Central memory CD8-positive, alpha-beta T cell (primary cell): ENCODE measurements at regions not wholly inside any gene's neighbourhood (a gene's known extent, or its start where the extent isn't known, plus 50 kb on each side); places are given as distances from the start of the nearest gene placed in this dataset.

ENCODE experiments used
- ATAC-seq: fragments of 150-1000 bp; cut with Tn5 transposase; replicated peaks from 2 replicates; pipeline ENCODE4 v1.10.0; 2022; ENCODE audit warnings: mild to moderate bottlenecking, moderate FRiP score, moderate number of reproducible peaks; ENCODE audit not compliant: poor library complexity, severe bottlenecking; ENCODE audit errors: extremely low read depth
- DNase-seq, 2 donors: peaks; one replicate each; pipeline ENCODE4 v3.0.0; 2021; ENCODE audit warnings: low spot score in 2 of 2
- H3K27ac Mint-ChIP-seq: one replicate; pipeline ENCODE4 v1.8.0; 2022; ENCODE audit warnings: low read depth, mild to moderate bottlenecking, moderate library complexity, mixed read lengths
- H3K27me3 Mint-ChIP-seq: one replicate; pipeline ENCODE4 v1.8.0; 2022; ENCODE audit warnings: mixed read lengths
- H3K36me3 Mint-ChIP-seq: one replicate; pipeline ENCODE4 v1.8.0; 2022; ENCODE audit warnings: mild to moderate bottlenecking, moderate library complexity, mixed read lengths; ENCODE audit not compliant: insufficient read depth
- H3K4me1 Mint-ChIP-seq: one replicate; pipeline ENCODE4 v1.8.0; 2022; ENCODE audit warnings: mixed read lengths
- H3K4me3 Mint-ChIP-seq: one replicate; pipeline ENCODE4 v1.8.0; 2022; ENCODE audit warnings: mild to moderate bottlenecking, moderate library complexity, mixed read lengths
- H3K9me3 Mint-ChIP-seq: one replicate; pipeline ENCODE4 v1.8.0; 2022; ENCODE audit warnings: mixed read lengths

DNA sequence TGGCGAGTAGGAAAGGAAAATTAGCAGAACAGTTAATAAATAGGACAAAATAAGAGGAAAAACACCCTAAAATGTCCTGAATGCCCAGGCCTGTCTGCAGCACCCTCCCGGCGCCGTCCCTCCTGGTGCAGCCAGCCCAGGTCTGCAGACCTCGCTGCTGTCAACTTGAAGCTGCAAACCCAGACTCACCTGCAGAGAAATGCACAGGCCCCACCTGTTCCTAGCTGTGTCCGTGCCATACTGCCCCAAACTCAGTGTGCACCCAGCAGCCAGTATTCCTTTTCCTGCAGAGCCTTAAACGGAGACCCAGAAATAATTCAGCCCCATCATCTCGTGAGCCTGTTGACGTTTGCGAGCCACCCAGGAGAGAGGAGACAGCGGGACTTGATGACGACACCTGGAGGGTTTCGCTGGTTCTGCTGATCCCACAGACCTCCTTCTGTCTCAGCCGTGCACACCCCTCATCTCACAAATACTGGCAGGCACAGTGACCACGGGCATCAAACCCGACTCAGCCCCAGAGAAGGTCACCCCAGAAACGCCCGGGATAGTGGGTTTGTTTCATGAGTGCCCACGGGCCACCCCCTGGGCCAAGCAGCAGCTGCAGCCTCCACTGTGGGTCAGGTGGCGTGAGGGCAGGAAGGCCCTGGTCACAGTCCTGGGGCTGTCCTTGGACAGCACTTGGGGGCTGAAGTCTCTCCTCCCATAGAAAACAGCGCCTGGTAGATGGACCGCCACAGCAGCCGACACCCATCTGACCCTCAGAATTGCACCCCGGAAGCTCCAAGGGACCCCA, 239.5 kb upstream of the SALL3 start:
- Mint-ChIP-seq H3K4me3 (no peak overlapping the region), H3K9me3 (no peaks in the 10 kb centered on the region), H3K27ac (no peak overlapping the region), H3K27me3 (peaks cover 27% of the 10 kb centered on the region), H3K4me1 (no peaks in the 10 kb centered on the region), H3K36me3 (no peaks in the 10 kb centered on the region)
- ATAC-seq (no peak), DNase-seq (no peak)

DNA sequence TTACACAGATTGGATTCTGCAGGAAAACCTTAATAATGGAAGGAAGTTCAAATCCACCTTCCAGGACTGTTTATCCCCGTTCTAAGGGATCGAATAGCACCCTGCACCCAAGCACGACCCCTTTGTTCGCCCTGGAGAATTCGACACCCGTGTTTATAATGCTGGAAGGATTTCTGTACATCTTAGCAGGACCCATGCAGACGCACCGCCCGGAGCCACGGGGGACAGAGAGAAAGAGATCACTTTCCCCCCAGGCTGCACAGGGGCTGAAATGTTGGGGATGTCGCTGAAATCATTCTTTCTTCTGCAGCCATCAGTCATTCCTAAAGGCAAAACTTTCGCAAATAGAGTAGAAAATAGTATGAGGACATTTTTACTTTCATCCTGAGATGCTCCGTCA, 238.7 kb upstream of the SALL3 start:
- Mint-ChIP-seq H3K4me1 (no peaks in the 10 kb centered on the region), H3K4me3 (no peak overlapping the region), H3K9me3 (no peaks in the 10 kb centered on the region), H3K27ac (no peak overlapping the region), H3K36me3 (no peaks in the 10 kb centered on the region), H3K27me3 (peaks cover 27% of the 10 kb centered on the region)
- DNase-seq (no peak), ATAC-seq (no peak)

DNA sequence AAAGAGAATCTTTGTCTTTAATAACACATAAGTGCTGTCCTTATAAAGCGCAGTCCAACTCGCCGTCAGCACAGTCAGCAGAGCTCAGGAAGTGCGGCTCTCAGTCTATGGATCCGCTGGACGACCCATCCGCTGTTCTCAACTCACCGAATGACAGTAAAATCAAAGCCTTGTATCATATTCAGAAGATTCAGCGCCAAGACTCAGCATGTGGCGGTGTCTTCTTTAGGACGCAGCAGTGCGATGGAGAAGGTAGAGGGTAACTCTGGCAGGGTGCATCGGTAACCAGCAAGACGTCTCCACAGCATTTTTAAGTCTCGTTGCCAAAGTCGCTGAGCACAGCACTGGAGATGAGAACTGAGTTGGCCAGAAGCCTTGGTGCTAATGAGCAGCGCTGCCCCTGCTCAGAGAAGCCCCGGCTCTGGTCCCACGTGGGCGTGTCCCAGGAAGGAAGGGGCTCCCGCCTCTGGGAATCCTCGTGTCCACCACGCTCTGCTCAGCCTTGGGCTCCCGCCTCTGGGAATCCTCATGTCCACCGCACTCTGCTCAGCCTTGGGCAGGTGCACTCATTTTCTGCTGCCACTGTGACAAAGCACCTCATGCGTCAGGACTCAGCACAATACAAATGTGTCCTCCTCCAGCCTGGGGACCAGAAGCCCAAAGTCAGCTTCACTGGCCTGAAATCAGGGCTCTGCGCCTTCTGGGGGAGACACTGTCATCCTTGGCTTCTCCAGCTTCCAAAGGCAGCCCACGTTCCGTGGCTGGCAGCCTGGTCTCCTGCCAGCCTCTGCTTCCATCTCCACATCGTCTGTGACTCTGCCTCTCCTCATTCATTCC, 238.0 kb upstream of the SALL3 start:
- Mint-ChIP-seq H3K27me3 (peaks cover 27% of the 10 kb centered on the region), H3K4me3 (no peak overlapping the region), H3K9me3 (no peaks in the 10 kb centered on the region), H3K27ac (no peak overlapping the region), H3K36me3 (no peaks in the 10 kb centered on the region), H3K4me1 (no peaks in the 10 kb centered on the region)
- no peak for DNase-seq
- no peak for ATAC-seq

DNA sequence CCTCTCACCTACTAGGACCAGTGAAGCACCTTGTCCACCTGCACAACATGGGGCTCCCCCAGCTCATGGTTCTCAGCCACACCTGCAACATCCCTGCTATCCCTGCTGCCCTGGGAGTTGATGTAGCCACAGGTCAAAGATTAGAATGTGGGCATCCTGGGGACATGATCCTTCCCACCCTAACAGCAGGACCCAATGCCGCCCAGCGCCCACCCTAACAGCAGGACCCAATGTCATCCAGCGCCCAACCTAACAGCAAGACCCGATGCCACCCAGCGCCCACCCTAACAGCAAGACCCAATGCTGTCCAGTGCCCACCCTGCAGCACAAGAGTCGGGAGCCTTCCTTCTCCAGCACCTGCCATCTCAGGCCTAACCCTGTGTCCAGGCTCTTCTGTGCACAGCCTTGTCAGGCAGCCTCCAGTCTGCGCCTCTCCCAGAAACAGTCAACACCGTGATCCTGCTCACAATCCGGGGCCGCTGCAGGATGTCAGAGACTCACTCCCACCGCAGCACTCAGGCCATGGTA, 237.3 kb upstream of the SALL3 start:
- no peak overlapping the region for H3K27ac Mint-ChIP-seq
- no peaks in the 10 kb centered on the region for H3K9me3 Mint-ChIP-seq
- no peaks in the 10 kb centered on the region for H3K4me1 Mint-ChIP-seq
- H3K4me3 Mint-ChIP-seq: no peak overlapping the region
- no peak for ATAC-seq
- no peak for DNase-seq
- H3K27me3 Mint-ChIP-seq: peaks cover 33% of the 10 kb centered on the region
- H3K36me3 Mint-ChIP-seq: no peaks in the 10 kb centered on the region

DNA sequence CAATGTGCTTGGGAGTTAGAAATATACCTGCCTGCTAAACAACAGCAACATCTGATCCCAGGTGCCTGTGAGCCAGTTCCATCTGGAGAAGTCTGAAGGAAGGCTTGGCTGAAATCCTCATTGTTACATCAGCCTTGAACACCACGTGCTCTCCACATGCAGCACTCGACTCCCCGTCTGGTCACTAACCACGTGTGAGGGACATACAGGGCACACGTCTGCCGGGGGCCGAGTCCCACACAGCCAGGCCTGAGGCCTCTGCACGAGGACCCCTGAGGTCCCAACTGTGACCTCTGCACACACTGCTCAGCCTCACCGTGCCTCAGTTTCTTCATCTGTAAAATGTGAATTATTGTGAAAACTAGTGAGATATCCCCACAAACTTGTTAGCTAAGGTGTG, 236.5 kb upstream of the SALL3 start:
- no peak for ATAC-seq
- H3K9me3 Mint-ChIP-seq: no peaks in the 10 kb centered on the region

DNA sequence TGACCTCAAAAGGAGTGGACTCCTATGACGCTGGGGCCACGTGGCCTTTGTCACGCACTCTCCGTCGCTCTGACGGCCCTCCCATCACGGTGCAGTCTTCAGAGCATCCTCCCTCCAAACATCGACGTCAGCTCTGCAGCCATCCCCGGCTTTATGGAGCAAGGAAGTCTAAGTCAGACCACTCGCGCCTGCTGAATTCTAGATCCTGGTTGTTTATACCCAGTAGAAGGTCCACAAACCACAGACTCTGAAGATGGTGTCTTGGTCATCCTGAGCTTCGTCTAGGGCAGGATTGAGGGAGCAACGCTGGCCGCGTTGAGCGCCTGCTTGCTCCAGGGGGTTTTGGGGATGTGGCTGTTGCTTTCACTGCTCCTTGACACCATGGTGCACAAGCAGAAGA, 228.0 kb upstream of the SALL3 start:
- DNase-seq (no peak), ATAC-seq (no peak)
- Mint-ChIP-seq H3K4me3 (no peak overlapping the region), H3K4me1 (no peaks in the 10 kb centered on the region), H3K27me3 (peaks cover 38% of the 10 kb centered on the region), H3K27ac (no peak overlapping the region), H3K36me3 (peaks cover 2% of the 10 kb centered on the region), H3K9me3 (no peaks in the 10 kb centered on the region)

More for the DNA sequence above, 236.5 kb upstream of the SALL3 start:
- no peak overlapping the region for H3K27ac Mint-ChIP-seq
- peaks cover 35% of the 10 kb centered on the region for H3K27me3 Mint-ChIP-seq
- H3K4me1 Mint-ChIP-seq: no peaks in the 10 kb centered on the region
- no peak for DNase-seq
- no peaks in the 10 kb centered on the region for H3K36me3 Mint-ChIP-seq
- no peak overlapping the region for H3K4me3 Mint-ChIP-seq

DNA sequence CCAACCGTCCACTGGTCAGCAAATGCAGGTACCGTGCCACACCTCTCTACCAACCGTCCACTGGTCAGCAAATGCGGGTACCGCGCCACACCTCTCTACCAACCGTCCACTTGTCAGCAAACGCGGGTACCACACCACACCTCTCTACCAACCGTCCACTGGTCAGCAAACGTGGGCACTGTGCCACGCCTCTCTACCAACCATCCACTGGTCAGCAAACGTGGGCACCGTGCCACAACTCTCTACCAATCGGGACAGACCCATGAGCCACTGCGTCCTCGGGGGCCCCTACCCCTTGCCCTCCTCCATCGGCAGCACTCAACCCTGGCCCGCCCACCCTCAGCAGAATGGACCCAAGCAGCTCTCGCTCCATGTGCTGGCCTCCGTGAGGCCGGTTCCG, 226.4 kb upstream of the SALL3 start:
- Mint-ChIP-seq H3K4me3 (no peak overlapping the region), H3K27ac (no peak overlapping the region), H3K27me3 (peaks cover 30% of the 10 kb centered on the region), H3K4me1 (no peaks in the 10 kb centered on the region), H3K9me3 (no peaks in the 10 kb centered on the region), H3K36me3 (peaks cover 2% of the 10 kb centered on the region)
- no peak for DNase-seq
- ATAC-seq: no peak

DNA sequence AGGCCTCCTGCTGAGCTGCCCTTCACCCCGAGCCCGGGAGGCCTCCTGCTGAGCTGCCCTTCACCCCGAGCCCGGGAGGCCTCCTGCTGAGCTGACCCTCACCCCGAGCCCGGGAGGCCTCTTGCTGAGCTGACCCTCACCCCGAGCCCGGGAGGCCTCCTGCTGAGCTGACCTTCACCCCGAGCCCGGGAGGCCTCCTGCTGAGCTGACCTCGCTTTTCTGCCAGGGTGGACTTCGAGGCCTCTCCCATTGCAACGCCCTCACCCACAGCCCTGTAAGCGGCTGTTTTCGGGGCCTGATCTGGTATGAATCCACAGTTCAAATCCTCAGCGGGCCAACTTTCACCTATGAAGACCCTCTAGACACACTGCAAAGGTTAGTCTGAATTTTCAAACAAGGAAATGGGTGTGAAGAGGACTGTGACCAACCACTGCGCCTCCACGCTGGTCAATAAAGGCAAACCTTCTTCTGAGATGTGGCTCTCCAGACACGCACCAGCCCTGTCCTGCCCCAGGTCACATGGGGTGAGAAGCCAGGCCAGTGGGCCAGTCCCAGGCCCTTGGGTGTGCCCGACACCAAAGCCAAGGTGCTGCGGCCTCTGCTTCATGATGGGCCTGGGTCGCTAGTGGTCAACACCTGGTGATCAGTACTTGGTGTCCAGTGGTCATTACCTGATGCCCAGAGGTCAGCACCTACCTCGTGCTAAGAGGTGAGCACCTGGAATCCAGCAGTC, 225.1 kb upstream of the SALL3 start:
- no peak for DNase-seq
- Mint-ChIP-seq H3K9me3 (no peaks in the 10 kb centered on the region), H3K4me3 (no peak overlapping the region), H3K27ac (no peak overlapping the region), H3K4me1 (no peaks in the 10 kb centered on the region), H3K36me3 (peaks cover 2% of the 10 kb centered on the region), H3K27me3 (peaks cover 21% of the 10 kb centered on the region)
- no peak for ATAC-seq

DNA sequence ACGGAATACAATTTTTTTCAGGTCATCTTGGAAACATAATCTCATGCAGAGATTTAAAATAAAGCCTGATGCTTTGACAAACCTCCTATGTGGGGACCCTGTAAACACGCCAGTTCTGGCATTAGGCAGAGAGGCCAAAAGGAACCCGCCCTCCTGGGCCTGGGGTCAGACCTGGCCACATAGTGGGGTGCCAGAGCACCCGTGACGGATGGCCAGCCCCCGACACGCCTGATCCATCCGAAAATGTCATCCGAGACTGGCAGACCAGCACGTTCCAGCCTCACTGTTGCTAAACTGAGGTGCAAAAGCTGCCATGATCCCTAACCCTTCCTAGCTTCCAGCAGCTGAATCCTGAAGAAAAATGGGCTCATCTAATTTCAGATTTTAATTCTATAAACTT, 222.6 kb upstream of the SALL3 start:
- H3K4me1 Mint-ChIP-seq: no peaks in the 10 kb centered on the region
- no peak for DNase-seq
- H3K4me3 Mint-ChIP-seq: no peak overlapping the region
- no peak overlapping the region for H3K27ac Mint-ChIP-seq
- no peak for ATAC-seq
- no peaks in the 10 kb centered on the region for H3K9me3 Mint-ChIP-seq
- peaks cover 14% of the 10 kb centered on the region for H3K27me3 Mint-ChIP-seq
- peaks cover 2% of the 10 kb centered on the region for H3K36me3 Mint-ChIP-seq

DNA sequence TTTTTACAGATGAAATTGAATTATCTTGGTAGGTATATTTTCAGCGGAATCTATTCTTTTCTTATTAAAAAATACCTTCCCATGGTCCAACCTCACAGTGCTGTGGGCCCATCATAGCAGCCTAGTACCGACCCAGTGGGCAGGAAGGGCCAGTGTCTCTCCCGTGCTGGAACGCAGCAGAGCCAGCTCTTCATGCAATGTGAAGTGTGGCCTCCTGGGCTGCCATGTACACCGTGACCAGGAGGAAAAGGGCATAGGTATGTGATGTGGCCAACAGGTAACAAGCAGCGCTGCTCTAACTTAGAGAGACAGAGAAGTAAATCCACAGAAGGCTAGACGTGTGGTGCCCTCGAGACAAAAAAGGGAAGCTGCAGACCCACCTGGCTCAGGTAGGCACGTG, 221.1 kb upstream of the SALL3 start:
- Mint-ChIP-seq H3K4me1 (no peaks in the 10 kb centered on the region), H3K27ac (no peak overlapping the region)
- no peak for ATAC-seq

DNA sequence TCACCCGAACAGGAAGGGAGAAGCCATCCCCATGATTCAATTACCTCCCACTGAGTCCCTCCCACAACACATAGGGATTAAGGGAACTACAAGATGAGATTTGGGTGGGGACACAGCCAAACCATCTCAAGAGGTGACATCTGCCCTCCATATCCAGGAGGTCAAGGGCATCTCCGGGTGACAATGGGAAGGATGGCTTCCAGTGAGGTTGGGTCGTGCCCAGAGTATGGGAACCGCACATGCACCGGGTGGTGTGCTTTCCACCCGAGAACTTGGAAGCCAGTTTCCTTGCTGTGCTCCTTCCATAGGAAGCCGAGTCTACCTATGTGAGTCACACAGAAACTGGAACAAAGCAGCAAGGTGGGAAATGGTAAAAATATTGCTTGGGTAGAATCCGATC, 216.9 kb upstream of the SALL3 start:
- DNase-seq (no peak), ATAC-seq (no peak)
- H3K9me3 Mint-ChIP-seq: no peaks in the 10 kb centered on the region
- no peaks in the 10 kb centered on the region for H3K36me3 Mint-ChIP-seq
- H3K27me3 Mint-ChIP-seq: no peaks in the 10 kb centered on the region
- H3K4me3 Mint-ChIP-seq: no peak overlapping the region
- H3K27ac Mint-ChIP-seq: no peak overlapping the region
- no peaks in the 10 kb centered on the region for H3K4me1 Mint-ChIP-seq

More for the DNA sequence above, 221.1 kb upstream of the SALL3 start:
- Mint-ChIP-seq H3K9me3 (no peaks in the 10 kb centered on the region), H3K4me3 (no peak overlapping the region), H3K27me3 (no peaks in the 10 kb centered on the region), H3K36me3 (peaks cover 2% of the 10 kb centered on the region)
- DNase-seq: no peak

DNA sequence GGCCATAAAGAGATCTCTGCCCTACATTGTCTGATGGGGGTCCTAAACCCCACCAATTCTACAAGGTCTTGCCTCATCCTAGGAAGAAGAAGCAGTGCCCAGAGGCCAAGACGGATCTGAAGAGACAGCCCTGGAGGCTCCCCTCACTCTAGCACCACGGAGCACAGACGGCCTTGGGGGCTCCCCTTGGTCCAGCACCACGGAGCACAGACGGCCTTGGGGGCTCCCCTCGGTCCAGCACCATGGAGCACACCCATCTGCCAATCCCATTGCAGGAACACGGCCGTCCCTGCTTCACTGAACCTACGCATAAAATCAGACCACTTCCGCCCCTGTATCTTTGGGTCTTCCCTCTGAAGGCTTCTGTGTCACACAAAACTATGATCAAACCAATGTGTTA, 215.1 kb upstream of the SALL3 start:
- no peak for ATAC-seq
- no peak overlapping the region for H3K4me3 Mint-ChIP-seq
- H3K27me3 Mint-ChIP-seq: no peaks in the 10 kb centered on the region
- no peaks in the 10 kb centered on the region for H3K36me3 Mint-ChIP-seq
- no peak overlapping the region for H3K27ac Mint-ChIP-seq
- H3K9me3 Mint-ChIP-seq: no peaks in the 10 kb centered on the region
- no peaks in the 10 kb centered on the region for H3K4me1 Mint-ChIP-seq
- no peak for DNase-seq
